ENCODE measurements at regions not wholly inside any gene's neighbourhood (a gene's known extent, or its start where the extent isn't known, plus 50 kb on each side); places are given as distances from the start of the nearest gene placed in this dataset.

GRCh38 chr10:129193148-129193547 lies 273.9 kb upstream of the MGMT start:
- DNase-seq (ENCODE audit: low read depth, low spot score): no peak
- Mint-ChIP-seq H3K27ac (ENCODE audit: unreplicated experiment) (no peak overlapping the region), H3K4me3 (no peak overlapping the region), H3K4me1 (no peaks in the 10 kb centered on the region), H3K36me3 (ENCODE audit: low read depth) (no peaks in the 10 kb centered on the region), H3K9me3 (no peaks in the 10 kb centered on the region), H3K27me3 (ENCODE audit: low read depth) (peaks cover 18% of the 10 kb centered on the region)
- no peak for TF ChIP-seq CTCF (conservative IDR thresholded peaks at IDR 0.05)

- Mint-ChIP-seq H3K9me3 (no peaks in the 10 kb centered on the region), H3K27me3 (ENCODE audit: low read depth) (peaks cover 18% of the 10 kb centered on the region), H3K27ac (ENCODE audit: unreplicated experiment) (no peak overlapping the region), H3K4me3 (no peak overlapping the region), H3K4me1 (no peaks in the 10 kb centered on the region), H3K36me3 (ENCODE audit: low read depth) (no peaks in the 10 kb centered on the region)
- DNase-seq (ENCODE audit: low read depth, low spot score): no peak
- no peak for TF ChIP-seq CTCF (conservative IDR thresholded peaks at IDR 0.05)
These were observed 272.7 kb upstream of the MGMT start for GRCh38 chr10:129194181-129194870.

- Mint-ChIP-seq H3K4me1 (no peaks in the 10 kb centered on the region), H3K27me3 (ENCODE audit: low read depth) (no peaks in the 10 kb centered on the region), H3K4me3 (no peak overlapping the region), H3K36me3 (ENCODE audit: low read depth) (peaks cover 2% of the 10 kb centered on the region), H3K27ac (ENCODE audit: unreplicated experiment) (no peak overlapping the region), H3K9me3 (no peaks in the 10 kb centered on the region)
- no peak for DNase-seq (ENCODE audit: low read depth, low spot score)
- TF ChIP-seq CTCF (conservative IDR thresholded peaks at IDR 0.05): no peak
These were observed 267.2 kb upstream of the MGMT start for GRCh38 chr10:129199826-129200225.

GRCh38 chr10:129203819-129204218 lies 263.2 kb upstream of the MGMT start:
- no peak for TF ChIP-seq CTCF (conservative IDR thresholded peaks at IDR 0.05)
- Mint-ChIP-seq H3K9me3 (no peaks in the 10 kb centered on the region), H3K27me3 (ENCODE audit: low read depth) (no peaks in the 10 kb centered on the region), H3K27ac (ENCODE audit: unreplicated experiment) (peak overlapping the region; percentile 40), H3K4me3 (no peak overlapping the region), H3K4me1 (no peaks in the 10 kb centered on the region), H3K36me3 (ENCODE audit: low read depth) (peaks cover 2% of the 10 kb centered on the region)
- DNase-seq (ENCODE audit: low read depth, low spot score): no peak

GRCh38 chr10:129207297-129207696 lies 259.7 kb upstream of the MGMT start:
- Mint-ChIP-seq H3K9me3 (no peaks in the 10 kb centered on the region), H3K36me3 (ENCODE audit: low read depth) (peaks cover 2% of the 10 kb centered on the region), H3K4me3 (no peak overlapping the region), H3K27ac (ENCODE audit: unreplicated experiment) (no peak overlapping the region), H3K27me3 (ENCODE audit: low read depth) (no peaks in the 10 kb centered on the region), H3K4me1 (no peaks in the 10 kb centered on the region)
- TF ChIP-seq CTCF (conservative IDR thresholded peaks at IDR 0.05): no peak
- DNase-seq (ENCODE audit: low read depth, low spot score): no peak

All from neural crest cell (in vitro differentiated cells).